Uterus (tissue), 2 donors: ENCODE measurements at regions not wholly inside any gene's neighbourhood (a gene's known extent, or its start where the extent isn't known, plus 50 kb on each side); places are given as distances from the start of the nearest gene placed in this dataset.

Source experiments
- POLR2A ChIP-seq, 2 donors: fragments of 450-650 bp; IDR thresholded peaks; one replicate each; pipeline ENCODE4 v1.6.1; 2016; ENCODE audit warnings: antibody characterized with exemption in 2 of 2, mild to moderate bottlenecking in 1 of 2, moderate library complexity in 1 of 2
- TF ChIP-seq, protein P1 (sequence below), 4 experiments: fragments of 200-600 bp in 2 of 4; fragments of 450-650 bp in 2 of 4; sonication (generic) in 2 of 4; IDR thresholded peaks; one replicate each; pipeline ENCODE4 v1.5.1; 2016 to 2019; ENCODE audit warnings: antibody characterized with exemption in 4 of 4, mild to moderate bottlenecking in 2 of 4, moderate library complexity in 1 of 4

DNA sequence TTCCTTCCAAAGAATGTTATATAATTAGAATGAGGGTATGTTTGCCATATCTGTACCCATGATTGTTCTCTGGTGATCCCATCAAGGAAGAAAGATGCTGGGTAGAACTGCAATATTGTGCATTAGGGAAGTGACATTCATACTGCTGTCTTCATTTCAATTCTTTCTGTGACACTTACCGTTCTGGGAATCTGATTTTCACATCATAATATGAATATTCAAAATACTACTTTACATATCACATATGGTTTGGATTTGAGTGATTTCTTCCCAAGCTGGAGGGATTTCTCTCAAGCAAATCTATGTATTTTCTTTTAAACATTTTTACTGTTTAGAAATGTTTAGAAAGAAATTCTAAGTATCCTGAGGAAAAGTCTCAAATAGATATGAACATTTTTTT is 168.4 kb upstream of the DDX18 start:
- TF ChIP-seq, protein P1, sequence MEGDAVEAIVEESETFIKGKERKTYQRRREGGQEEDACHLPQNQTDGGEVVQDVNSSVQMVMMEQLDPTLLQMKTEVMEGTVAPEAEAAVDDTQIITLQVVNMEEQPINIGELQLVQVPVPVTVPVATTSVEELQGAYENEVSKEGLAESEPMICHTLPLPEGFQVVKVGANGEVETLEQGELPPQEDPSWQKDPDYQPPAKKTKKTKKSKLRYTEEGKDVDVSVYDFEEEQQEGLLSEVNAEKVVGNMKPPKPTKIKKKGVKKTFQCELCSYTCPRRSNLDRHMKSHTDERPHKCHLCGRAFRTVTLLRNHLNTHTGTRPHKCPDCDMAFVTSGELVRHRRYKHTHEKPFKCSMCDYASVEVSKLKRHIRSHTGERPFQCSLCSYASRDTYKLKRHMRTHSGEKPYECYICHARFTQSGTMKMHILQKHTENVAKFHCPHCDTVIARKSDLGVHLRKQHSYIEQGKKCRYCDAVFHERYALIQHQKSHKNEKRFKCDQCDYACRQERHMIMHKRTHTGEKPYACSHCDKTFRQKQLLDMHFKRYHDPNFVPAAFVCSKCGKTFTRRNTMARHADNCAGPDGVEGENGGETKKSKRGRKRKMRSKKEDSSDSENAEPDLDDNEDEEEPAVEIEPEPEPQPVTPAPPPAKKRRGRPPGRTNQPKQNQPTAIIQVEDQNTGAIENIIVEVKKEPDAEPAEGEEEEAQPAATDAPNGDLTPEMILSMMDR (IDR thresholded peaks at IDR 0.05): no peak
- TF ChIP-seq POLR2A (IDR thresholded peaks at IDR 0.05): no peak
